BE2C (cell line): ENCODE measurements at regions not wholly inside any gene's neighbourhood (a gene's known extent, or its start where the extent isn't known, plus 50 kb on each side); places are given as distances from the start of the nearest gene placed in this dataset.

Experiments
- DNase-seq: peaks from one replicate; pipeline ENCODE4 v3.0.0-alpha.2; 2020
- H3K27me3 ChIP-seq: fragments of 250-450 bp; sonication (Bioruptor Pico); 2 replicates; pipeline ENCODE4 v1.5.1; 2020; ENCODE audit warnings: mild to moderate bottlenecking
- H3K36me3 ChIP-seq: fragments of 250-450 bp; sonication (Bioruptor Pico); 2 replicates; pipeline ENCODE4 v1.5.1; 2020; ENCODE audit warnings: mild to moderate bottlenecking
- H3K4me1 ChIP-seq: fragments of 250-450 bp; sonication (Bioruptor Pico); 2 replicates; pipeline ENCODE4 v1.5.1; 2020
- H3K4me3 ChIP-seq: 2 replicates; pipeline ENCODE4 v1.5.1; 2011; ENCODE audit warnings: low read depth, low read length
- H3K9me3 ChIP-seq: fragments of 250-450 bp; sonication (Bioruptor Pico); 2 replicates; pipeline ENCODE4 v1.5.1; 2020
- TF ChIP-seq, protein P1 (sequence below): IDR thresholded peaks from 2 replicates; pipeline ENCODE4 v1.5.1; 2012; ENCODE audit warnings: mild to moderate bottlenecking, low read depth, low read length

- TF ChIP-seq, protein P1, sequence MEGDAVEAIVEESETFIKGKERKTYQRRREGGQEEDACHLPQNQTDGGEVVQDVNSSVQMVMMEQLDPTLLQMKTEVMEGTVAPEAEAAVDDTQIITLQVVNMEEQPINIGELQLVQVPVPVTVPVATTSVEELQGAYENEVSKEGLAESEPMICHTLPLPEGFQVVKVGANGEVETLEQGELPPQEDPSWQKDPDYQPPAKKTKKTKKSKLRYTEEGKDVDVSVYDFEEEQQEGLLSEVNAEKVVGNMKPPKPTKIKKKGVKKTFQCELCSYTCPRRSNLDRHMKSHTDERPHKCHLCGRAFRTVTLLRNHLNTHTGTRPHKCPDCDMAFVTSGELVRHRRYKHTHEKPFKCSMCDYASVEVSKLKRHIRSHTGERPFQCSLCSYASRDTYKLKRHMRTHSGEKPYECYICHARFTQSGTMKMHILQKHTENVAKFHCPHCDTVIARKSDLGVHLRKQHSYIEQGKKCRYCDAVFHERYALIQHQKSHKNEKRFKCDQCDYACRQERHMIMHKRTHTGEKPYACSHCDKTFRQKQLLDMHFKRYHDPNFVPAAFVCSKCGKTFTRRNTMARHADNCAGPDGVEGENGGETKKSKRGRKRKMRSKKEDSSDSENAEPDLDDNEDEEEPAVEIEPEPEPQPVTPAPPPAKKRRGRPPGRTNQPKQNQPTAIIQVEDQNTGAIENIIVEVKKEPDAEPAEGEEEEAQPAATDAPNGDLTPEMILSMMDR = no peak
- H3K4me3 ChIP-seq = no peak overlapping the region
- no peaks in the 10 kb centered on the region for H3K4me1 ChIP-seq
- peaks cover 8% of the 10 kb centered on the region for H3K36me3 ChIP-seq
- no peaks in the 10 kb centered on the region for H3K9me3 ChIP-seq
- DNase-seq = no peak
- no peaks in the 10 kb centered on the region for H3K27me3 ChIP-seq
Measured at GRCh38 chr17:63240106-63240505, 206.0 kb downstream of the CYB561 start.

DNA sequence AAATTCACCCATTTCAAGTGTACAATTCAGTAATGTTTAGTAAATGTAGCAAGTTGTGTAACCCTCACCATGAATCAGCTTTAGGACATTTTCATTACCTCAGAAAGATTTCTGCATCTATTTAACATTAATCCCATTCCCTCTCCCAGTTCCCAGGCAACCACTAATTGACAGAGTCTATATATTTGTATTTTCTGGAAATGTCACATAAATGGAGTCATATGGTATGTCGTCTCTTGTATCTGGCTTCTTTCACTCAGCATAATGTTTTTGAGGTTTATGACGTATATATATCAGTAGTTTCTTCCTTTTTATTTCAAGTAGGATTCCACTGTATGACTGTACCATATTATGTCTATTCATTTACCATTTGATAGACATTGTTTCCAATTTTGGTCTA, 199.8 kb downstream of the CYB561 start:
- Histone ChIP-seq H3K9me3 (no peaks in the 10 kb centered on the region), H3K4me3 (no peak overlapping the region), H3K4me1 (peaks cover 3% of the 10 kb centered on the region; the same call in 1 of the 2 replicates), H3K27me3 (no peaks in the 10 kb centered on the region), H3K36me3 (no peaks in the 10 kb centered on the region)
- no peak for DNase-seq
- TF ChIP-seq, protein P1 = no peak

GRCh38 chr17:63247706-63248105, 198.4 kb downstream of the CYB561 start:
- H3K36me3 ChIP-seq = no peaks in the 10 kb centered on the region
- no peak overlapping the region for H3K4me3 ChIP-seq
- peaks cover 3% of the 10 kb centered on the region; the same call in 1 of the 2 replicates for H3K4me1 ChIP-seq
- no peaks in the 10 kb centered on the region for H3K27me3 ChIP-seq
- DNase-seq = no peak
- TF ChIP-seq, protein P1 = no peak
- H3K9me3 ChIP-seq = no peaks in the 10 kb centered on the region

- Histone ChIP-seq H3K4me1 (peaks cover 3% of the 10 kb centered on the region; the same call in 1 of the 2 replicates), H3K9me3 (no peaks in the 10 kb centered on the region; the same call in 1 of the 2 replicates), H3K36me3 (no peaks in the 10 kb centered on the region), H3K27me3 (no peaks in the 10 kb centered on the region), H3K4me3 (no peak overlapping the region)
- TF ChIP-seq, protein P1 = no peak
- DNase-seq = no peak
Measured at GRCh38 chr17:63249256-63250004, 196.7 kb downstream of the CYB561 start.

- no peaks in the 10 kb centered on the region; the same call in 1 of the 2 replicates for H3K9me3 ChIP-seq
Measured at GRCh38 chr17:63250830-63251229, 195.3 kb downstream of the CYB561 start.

More at GRCh38 chr17:63250830-63251229, 195.3 kb downstream of the CYB561 start:
- DNase-seq = no peak
- H3K36me3 ChIP-seq = no peaks in the 10 kb centered on the region
- H3K4me3 ChIP-seq = no peak overlapping the region
- TF ChIP-seq, protein P1 = no peak
- peaks cover 3% of the 10 kb centered on the region; the same call in 1 of the 2 replicates for H3K4me1 ChIP-seq
- H3K27me3 ChIP-seq = no peaks in the 10 kb centered on the region
